Activated T-helper 17 cell treated with anti-CD3 and anti-CD28 coated beads, Interleukin-2, amount 50 U/mL, for 72 hours (primary cell): ENCODE measurements at regions not wholly inside any gene's neighbourhood (a gene's known extent, or its start where the extent isn't known, plus 50 kb on each side); places are given as distances from the start of the nearest gene placed in this dataset.
"Not testable (repeated sequence)": the region's sequence is repeated elsewhere in the genome, so short reads cannot be mapped to it uniquely, and the experiment has no call there.

ENCODE experiments used
- ATAC-seq: fragments of 150-1000 bp; cut with Tn5 transposase; replicated peaks from 2 replicates; pipeline ENCODE4 v1.10.0; 2021; ENCODE audit warnings: mild to moderate bottlenecking, moderate library complexity
- H3K27ac Mint-ChIP-seq: one replicate; pipeline ENCODE4 v1.8.0; 2022; ENCODE audit warnings: mixed read lengths
- H3K27me3 Mint-ChIP-seq: one replicate; pipeline ENCODE4 v1.8.0; 2022; ENCODE audit warnings: mixed read lengths
- H3K36me3 Mint-ChIP-seq: one replicate; pipeline ENCODE4 v1.8.0; 2022; ENCODE audit warnings: low read depth, mild to moderate bottlenecking, mixed read lengths
- H3K4me1 Mint-ChIP-seq: one replicate; pipeline ENCODE4 v1.8.0; 2022; ENCODE audit warnings: mixed read lengths
- H3K4me3 Mint-ChIP-seq: one replicate; pipeline ENCODE4 v1.8.0; 2022; ENCODE audit warnings: mild to moderate bottlenecking, mixed read lengths
- H3K9me3 Mint-ChIP-seq: one replicate; pipeline ENCODE4 v1.8.0; 2022; ENCODE audit warnings: mixed read lengths

- no peak for ATAC-seq
- Mint-ChIP-seq H3K4me1 (no peaks in the 10 kb centered on the region), H3K9me3 (no peaks in the 10 kb centered on the region), H3K4me3 (no peak overlapping the region), H3K36me3 (no peaks in the 10 kb centered on the region), H3K27me3 (peaks cover 3% of the 10 kb centered on the region), H3K27ac (no peak overlapping the region)
These were observed 176.2 kb downstream of the DUSP10 start for GRCh38 chr1:221565711-221566110.

- H3K4me1 Mint-ChIP-seq = no peaks in the 10 kb centered on the region
- H3K27me3 Mint-ChIP-seq = peaks cover 3% of the 10 kb centered on the region
- no peak for ATAC-seq
- no peak overlapping the region for H3K27ac Mint-ChIP-seq
- H3K9me3 Mint-ChIP-seq = no peaks in the 10 kb centered on the region
- H3K4me3 Mint-ChIP-seq = no peak overlapping the region
- no peaks in the 10 kb centered on the region for H3K36me3 Mint-ChIP-seq
These were observed 173.9 kb downstream of the DUSP10 start for GRCh38 chr1:221567859-221568507.

- ATAC-seq = no peak
- H3K9me3 Mint-ChIP-seq = no peaks in the 10 kb centered on the region
- H3K27ac Mint-ChIP-seq = no peak overlapping the region
- H3K36me3 Mint-ChIP-seq = no peaks in the 10 kb centered on the region
- H3K27me3 Mint-ChIP-seq = peaks cover 3% of the 10 kb centered on the region
- no peak overlapping the region for H3K4me3 Mint-ChIP-seq
- H3K4me1 Mint-ChIP-seq = no peaks in the 10 kb centered on the region
These were observed 168.1 kb downstream of the DUSP10 start for GRCh38 chr1:221573756-221574155.

GRCh38 chr1:221574529-221574928, 167.4 kb downstream of the DUSP10 start:
- Mint-ChIP-seq H3K36me3 (no peaks in the 10 kb centered on the region), H3K4me3 (no peak overlapping the region), H3K27ac (no peak overlapping the region), H3K27me3 (peaks cover 3% of the 10 kb centered on the region), H3K4me1 (no peaks in the 10 kb centered on the region), H3K9me3 (no peaks in the 10 kb centered on the region)
- ATAC-seq = no peak

- Mint-ChIP-seq H3K9me3 (no peaks in the 10 kb centered on the region), H3K4me1 (no peaks in the 10 kb centered on the region), H3K27ac (no peak overlapping the region), H3K36me3 (no peaks in the 10 kb centered on the region), H3K4me3 (no peak overlapping the region), H3K27me3 (peaks cover under 1% of the 10 kb centered on the region)
- ATAC-seq = no peak
These were observed 166.3 kb downstream of the DUSP10 start for GRCh38 chr1:221575605-221576004.

GRCh38 chr1:221576268-221576667, 165.6 kb downstream of the DUSP10 start:
- no peak for ATAC-seq
- no peak overlapping the region for H3K4me3 Mint-ChIP-seq
- no peaks in the 10 kb centered on the region for H3K36me3 Mint-ChIP-seq
- H3K9me3 Mint-ChIP-seq = no peaks in the 10 kb centered on the region
- no peaks in the 10 kb centered on the region for H3K4me1 Mint-ChIP-seq
- no peaks in the 10 kb centered on the region for H3K27me3 Mint-ChIP-seq
- H3K27ac Mint-ChIP-seq = no peak overlapping the region

GRCh38 chr1:221583465-221583864, 158.4 kb downstream of the DUSP10 start:
- no peak overlapping the region for H3K4me3 Mint-ChIP-seq
- H3K27me3 Mint-ChIP-seq = no peaks in the 10 kb centered on the region
- H3K4me1 Mint-ChIP-seq = no peaks in the 10 kb centered on the region
- peaks cover 3% of the 10 kb centered on the region for H3K9me3 Mint-ChIP-seq
- ATAC-seq = no peak
- no peak overlapping the region for H3K27ac Mint-ChIP-seq
- H3K36me3 Mint-ChIP-seq = no peaks in the 10 kb centered on the region

- not testable (repeated sequence) for H3K4me1 Mint-ChIP-seq, H3K9me3 Mint-ChIP-seq, H3K4me3 Mint-ChIP-seq, H3K27me3 Mint-ChIP-seq, ATAC-seq, H3K36me3 Mint-ChIP-seq, H3K27ac Mint-ChIP-seq
These were observed 154.9 kb downstream of the DUSP10 start for GRCh38 chr1:221587013-221587412.

- H3K27ac Mint-ChIP-seq, H3K27me3 Mint-ChIP-seq, H3K9me3 Mint-ChIP-seq, H3K4me1 Mint-ChIP-seq, H3K4me3 Mint-ChIP-seq, H3K36me3 Mint-ChIP-seq, ATAC-seq: not testable (repeated sequence)
These were observed 150.6 kb downstream of the DUSP10 start for GRCh38 chr1:221591250-221591649.

- Mint-ChIP-seq H3K4me1 (no peaks in the 10 kb centered on the region), H3K9me3 (no peaks in the 10 kb centered on the region), H3K36me3 (no peaks in the 10 kb centered on the region), H3K4me3 (no peak overlapping the region), H3K27me3 (peaks cover 4% of the 10 kb centered on the region), H3K27ac (no peak overlapping the region)
- ATAC-seq = no peak
These were observed 147.3 kb downstream of the DUSP10 start for GRCh38 chr1:221594576-221594975.

- Mint-ChIP-seq H3K36me3 (no peaks in the 10 kb centered on the region), H3K9me3 (no peaks in the 10 kb centered on the region), H3K27me3 (peaks cover 4% of the 10 kb centered on the region), H3K4me1 (no peaks in the 10 kb centered on the region), H3K27ac (no peak overlapping the region), H3K4me3 (no peak overlapping the region)
- ATAC-seq = no peak
These were observed 143.8 kb downstream of the DUSP10 start for GRCh38 chr1:221598122-221598521.

GRCh38 chr1:221601166-221601565, 140.7 kb downstream of the DUSP10 start:
- ATAC-seq = no peak
- no peaks in the 10 kb centered on the region for H3K9me3 Mint-ChIP-seq

GRCh38 chr1:221602830-221603229, 139.1 kb downstream of the DUSP10 start:
- H3K9me3 Mint-ChIP-seq = no peaks in the 10 kb centered on the region
- no peak overlapping the region for H3K4me3 Mint-ChIP-seq
- no peaks in the 10 kb centered on the region for H3K36me3 Mint-ChIP-seq
- no peaks in the 10 kb centered on the region for H3K4me1 Mint-ChIP-seq
- peaks cover 4% of the 10 kb centered on the region for H3K27me3 Mint-ChIP-seq
- H3K27ac Mint-ChIP-seq = no peak overlapping the region
- ATAC-seq = no peak

More at GRCh38 chr1:221601166-221601565, 140.7 kb downstream of the DUSP10 start:
- H3K27me3 Mint-ChIP-seq = peaks cover 4% of the 10 kb centered on the region
- H3K4me1 Mint-ChIP-seq = no peaks in the 10 kb centered on the region
- H3K4me3 Mint-ChIP-seq = no peak overlapping the region
- no peak overlapping the region for H3K27ac Mint-ChIP-seq
- H3K36me3 Mint-ChIP-seq = no peaks in the 10 kb centered on the region

GRCh38 chr1:221604390-221604789, 137.5 kb downstream of the DUSP10 start:
- not testable (repeated sequence) for H3K4me3 Mint-ChIP-seq, H3K4me1 Mint-ChIP-seq

GRCh38 chr1:221604948-221605347, 136.9 kb downstream of the DUSP10 start:
- no peak for ATAC-seq
- Mint-ChIP-seq H3K9me3 (no peaks in the 10 kb centered on the region), H3K27me3 (no peaks in the 10 kb centered on the region), H3K4me3 (no peak overlapping the region), H3K36me3 (no peaks in the 10 kb centered on the region), H3K4me1 (no peaks in the 10 kb centered on the region), H3K27ac (no peak overlapping the region)

More at GRCh38 chr1:221604390-221604789, 137.5 kb downstream of the DUSP10 start:
- not testable (repeated sequence) for H3K9me3 Mint-ChIP-seq, H3K27ac Mint-ChIP-seq, H3K36me3 Mint-ChIP-seq, H3K27me3 Mint-ChIP-seq
- peak; percentile 12 for ATAC-seq

- Mint-ChIP-seq H3K27me3 (no peaks in the 10 kb centered on the region), H3K4me1 (no peaks in the 10 kb centered on the region), H3K36me3 (no peaks in the 10 kb centered on the region), H3K4me3 (no peak overlapping the region), H3K9me3 (no peaks in the 10 kb centered on the region), H3K27ac (no peak overlapping the region)
- ATAC-seq = no peak
These were observed 136.3 kb downstream of the DUSP10 start for GRCh38 chr1:221605569-221605968.
